Neuronal stem cell (in vitro differentiated cells): ENCODE measurements at regions not wholly inside any gene's neighbourhood (a gene's known extent, or its start where the extent isn't known, plus 50 kb on each side); places are given as distances from the start of the nearest gene placed in this dataset.

Source experiments
- DNase-seq: peaks from one replicate; pipeline ENCODE4 v3.0.0-alpha.2; 2013; ENCODE audit warnings: low spot score
- H2AFZ ChIP-seq: one replicate; pipeline ENCODE4 v1.6.1; 2013; ENCODE audit warnings: mild to moderate bottlenecking, low read length, inconsistent platforms
- H2AK5ac ChIP-seq: 2 replicates; pipeline ENCODE4 v1.6.1; 2013; ENCODE audit warnings: low read depth, mild to moderate bottlenecking, inconsistent platforms, low read length, moderate library complexity, mixed read lengths
- H2BK120ac ChIP-seq: 2 replicates; pipeline ENCODE4 v1.6.1; 2013; ENCODE audit warnings: low read depth, mild to moderate bottlenecking, inconsistent platforms, low read length, moderate library complexity, mixed read lengths
- H2BK12ac ChIP-seq: one replicate; pipeline ENCODE4 v1.6.1; 2013; ENCODE audit warnings: low read length, inconsistent platforms
- H2BK15ac ChIP-seq: 2 replicates; pipeline ENCODE4 v1.6.1; 2013; ENCODE audit warnings: mild to moderate bottlenecking, low read length, inconsistent platforms, mixed read lengths
- H2BK5ac ChIP-seq: one replicate; pipeline ENCODE4 v1.6.1; 2013; ENCODE audit warnings: inconsistent platforms, mild to moderate bottlenecking, low read length, moderate library complexity
- H3K14ac ChIP-seq: one replicate; pipeline ENCODE4 v1.6.1; 2013; ENCODE audit warnings: low read length, inconsistent platforms
- H3K18ac ChIP-seq: 2 replicates; pipeline ENCODE4 v1.6.1; 2013; ENCODE audit warnings: low read length, inconsistent platforms
- H3K23ac ChIP-seq: 2 replicates; pipeline ENCODE4 v1.6.1; 2013; ENCODE audit warnings: low read depth, mild to moderate bottlenecking, mixed read lengths, low read length, inconsistent platforms; ENCODE audit not compliant: poor library complexity
- H3K27ac ChIP-seq: replicated peaks from 3 replicates; pipeline ENCODE4 v1.5.1; 2013; ENCODE audit warnings: low read length, inconsistent platforms
- H3K27me3 ChIP-seq, 3 experiments: 2 replicates each; pipeline ENCODE4 v1.6.1; 2013; ENCODE audit warnings: low read length in 3 of 3, mild to moderate bottlenecking in 2 of 3, inconsistent platforms in 1 of 3, low read depth in 1 of 3, mixed read lengths in 1 of 3, moderate library complexity in 1 of 3; ENCODE audit not compliant: control insufficient read depth in 3 of 3, insufficient read depth in 3 of 3
- H3K36me3 ChIP-seq, 2 donors: replicated peaks in 1 of 2; 2 replicates each; pipeline ENCODE4 v1.6.1; 2013; ENCODE audit warnings: low read length in 2 of 2; ENCODE audit not compliant: control insufficient read depth in 2 of 2, insufficient read depth in 2 of 2
- H3K4ac ChIP-seq: 2 replicates; pipeline ENCODE4 v1.6.1; 2013; ENCODE audit warnings: inconsistent platforms, mild to moderate bottlenecking, low read length, moderate library complexity
- H3K4me1 ChIP-seq, 2 donors: 1 replicate in 1 of 2; 2 replicates in 1 of 2; pipeline ENCODE4 v1.6.1; 2013; ENCODE audit warnings: low read length in 2 of 2, low read depth in 1 of 2; ENCODE audit not compliant: control insufficient read depth in 2 of 2, insufficient read depth in 1 of 2
- H3K4me2 ChIP-seq: one replicate; pipeline ENCODE4 v1.6.1; 2013; ENCODE audit warnings: mild to moderate bottlenecking, low read length, inconsistent platforms; ENCODE audit not compliant: insufficient read depth, poor library complexity, severe bottlenecking
- H3K4me3 ChIP-seq, 2 donors: 2 replicates each; pipeline ENCODE4 v1.5.1; 2013; ENCODE audit warnings: low read length in 2 of 2, mild to moderate bottlenecking in 2 of 2, inconsistent platforms in 1 of 2, moderate library complexity in 1 of 2
- H3K79me1 ChIP-seq: one replicate; pipeline ENCODE4 v1.6.1; 2013; ENCODE audit warnings: low read depth, mild to moderate bottlenecking, inconsistent platforms, low read length, moderate library complexity
- H3K9ac ChIP-seq: one replicate; pipeline ENCODE4 v1.6.1; 2013; ENCODE audit warnings: mild to moderate bottlenecking, low read depth, low read length, inconsistent platforms; ENCODE audit not compliant: poor library complexity
- H3K9me3 ChIP-seq, 2 donors: replicated peaks in 1 of 2; 2 replicates each; pipeline versions ENCODE3 to v1.6.1; 2013; ENCODE audit warnings: low read length in 2 of 2, mild to moderate bottlenecking in 2 of 2, inconsistent platforms in 1 of 2, low read depth in 1 of 2, mixed read lengths in 1 of 2, moderate library complexity in 1 of 2; ENCODE audit not compliant: control insufficient read depth in 2 of 2, insufficient read depth in 1 of 2
- H4K8ac ChIP-seq: one replicate; pipeline ENCODE4 v1.6.1; 2013; ENCODE audit warnings: low read depth, mild to moderate bottlenecking, inconsistent platforms, low read length, moderate library complexity
- H4K91ac ChIP-seq: one replicate; pipeline ENCODE4 v1.6.1; 2013; ENCODE audit warnings: low read length, low read depth, mild to moderate bottlenecking, inconsistent platforms; ENCODE audit not compliant: poor library complexity
- WGBS, 2 donors: extraction: QIAGEN DNeasy Blood & Tissue Kit; methylation state at CpG; one replicate each; pipeline ENCODE4 v1.1.7; 2013; ENCODE audit warnings: missing lambda C conversion rate in 2 of 2, mixed read lengths in 1 of 2; ENCODE audit not compliant: insufficient read length in 2 of 2, insufficient replicate concordance in 1 of 2; ENCODE audit errors: extremely low coverage in 2 of 2; 5-methylcytosine and 5-hydroxymethylcytosine counted together

- no peak overlapping the region for H2BK5ac ChIP-seq
- no peak overlapping the region for H2BK15ac ChIP-seq
- H2AFZ ChIP-seq, result no peak overlapping the region
- H3K4me3 ChIP-seq, result peak overlapping the region in 1 of 2 donors; percentile 39
- H3K9ac ChIP-seq, result no peak overlapping the region
- no peaks in the 10 kb centered on the region for H3K79me1 ChIP-seq
- no peaks in the 10 kb centered on the region for H3K4me1 ChIP-seq
- H2BK120ac ChIP-seq, result no peak overlapping the region
- no peaks in the 10 kb centered on the region for H3K27me3 ChIP-seq
- H2BK12ac ChIP-seq, result no peak overlapping the region
- no peak overlapping the region for H4K91ac ChIP-seq
- no peak overlapping the region for H2AK5ac ChIP-seq
- H3K27ac ChIP-seq, result no peak overlapping the region
- 100% methylated on average over 2 of the region's 4 CpGs for WGBS, 2 donors
- no peaks in the 10 kb centered on the region for H3K9me3 ChIP-seq
- H3K23ac ChIP-seq, result no peak overlapping the region
- H4K8ac ChIP-seq, result no peak overlapping the region
- no peaks in the 10 kb centered on the region for H3K36me3 ChIP-seq
- no peak overlapping the region for H3K4ac ChIP-seq
- H3K4me2 ChIP-seq, result no peak overlapping the region
- peak overlapping the region; percentile 14 for H3K14ac ChIP-seq
- H3K18ac ChIP-seq, result no peak overlapping the region
- DNase-seq, result no peak
These were observed 265.8 kb downstream of the FGF9 start for GRCh38 chr13:21936674-21937073.

GRCh38 chr13:21938168-21938567 is 267.3 kb downstream of the FGF9 start:
- no CpG with 5 or more reads among the region's 6 CpGs for WGBS, 2 donors

GRCh38 chr13:21938636-21939035 is 267.8 kb downstream of the FGF9 start:
- H3K23ac ChIP-seq, result no peak overlapping the region
- H3K14ac ChIP-seq, result no peak overlapping the region
- H2BK120ac ChIP-seq, result no peak overlapping the region
- no CpG with 5 or more reads among the region's 7 CpGs for WGBS, 2 donors
- no peak overlapping the region for H2AFZ ChIP-seq
- H2BK12ac ChIP-seq, result no peak overlapping the region
- H3K4me2 ChIP-seq, result no peak overlapping the region
- no peak overlapping the region for H2AK5ac ChIP-seq
- H3K36me3 ChIP-seq, result no peaks in the 10 kb centered on the region
- no peaks in the 10 kb centered on the region for H3K27me3 ChIP-seq
- H4K91ac ChIP-seq, result no peak overlapping the region
- no peak overlapping the region for H2BK15ac ChIP-seq
- H3K79me1 ChIP-seq, result no peaks in the 10 kb centered on the region
- no peak overlapping the region for H2BK5ac ChIP-seq
- no peaks in the 10 kb centered on the region for H3K4me1 ChIP-seq
- no peak overlapping the region for H3K18ac ChIP-seq
- H3K4ac ChIP-seq, result no peak overlapping the region
- H3K9ac ChIP-seq, result no peak overlapping the region
- no peak overlapping the region for H3K4me3 ChIP-seq
- no peak overlapping the region for H3K27ac ChIP-seq
- DNase-seq, result no peak
- no peak overlapping the region for H4K8ac ChIP-seq
- no peaks in the 10 kb centered on the region for H3K9me3 ChIP-seq

More at GRCh38 chr13:21938168-21938567, 267.3 kb downstream of the FGF9 start:
- Histone ChIP-seq H3K36me3 (no peaks in the 10 kb centered on the region), H3K4ac (no peak overlapping the region), H3K9me3 (no peaks in the 10 kb centered on the region), H3K27me3 (no peaks in the 10 kb centered on the region), H2BK12ac (no peak overlapping the region), H4K8ac (no peak overlapping the region), H4K91ac (no peak overlapping the region), H2BK120ac (no peak overlapping the region), H2AFZ (no peak overlapping the region), H3K4me2 (no peak overlapping the region), H2BK15ac (no peak overlapping the region), H3K18ac (peak overlapping the region; percentile 8), H3K23ac (no peak overlapping the region), H3K4me3 (no peak overlapping the region), H2AK5ac (no peak overlapping the region), H3K4me1 (no peaks in the 10 kb centered on the region), H3K9ac (no peak overlapping the region), H2BK5ac (no peak overlapping the region), H3K27ac (no peak overlapping the region), H3K79me1 (no peaks in the 10 kb centered on the region), H3K14ac (no peak overlapping the region)
- no peak for DNase-seq

GRCh38 chr13:21942061-21942460 is 271.2 kb downstream of the FGF9 start:
- DNase-seq, result no peak
- no CpG with 5 or more reads among the region's 7 CpGs for WGBS, 2 donors
- Histone ChIP-seq H2BK5ac (no peak overlapping the region), H3K27ac (no peak overlapping the region), H3K18ac (no peak overlapping the region), H3K14ac (no peak overlapping the region), H3K79me1 (no peaks in the 10 kb centered on the region), H4K8ac (no peak overlapping the region), H2AK5ac (no peak overlapping the region), H2BK15ac (no peak overlapping the region), H2AFZ (no peak overlapping the region), H3K23ac (no peak overlapping the region), H3K4me3 (no peak overlapping the region), H2BK12ac (no peak overlapping the region), H2BK120ac (no peak overlapping the region), H3K4ac (no peak overlapping the region), H3K9ac (no peak overlapping the region), H3K4me2 (no peak overlapping the region), H3K36me3 (no peaks in the 10 kb centered on the region), H3K9me3 (peaks cover 6 to 10% of the 10 kb centered on the region in 2 donors), H3K4me1 (no peaks in the 10 kb centered on the region), H3K27me3 (no peaks in the 10 kb centered on the region), H4K91ac (no peak overlapping the region)
